GM19035 (cell line): ENCODE measurements at regions not wholly inside any gene's neighbourhood (a gene's known extent, or its start where the extent isn't known, plus 50 kb on each side); places are given as distances from the start of the nearest gene placed in this dataset.
"Not testable (repeated sequence)": the region's sequence is repeated elsewhere in the genome, so short reads cannot be mapped to it uniquely, and the experiment has no call there.

Source experiments
- ATAC-seq: cut with Tn5 transposase; IDR thresholded peaks from one replicate; pipeline ENCODE4 v1.9.1; 2021; ENCODE audit not compliant: unreplicated experiment

GRCh38 chr2:173467751-173468150 lies 113.1 kb downstream of the CDCA7 start:
- no peak for ATAC-seq

- ATAC-seq = no peak
Measured at GRCh38 chr2:173468266-173468793, 113.7 kb downstream of the CDCA7 start.

GRCh38 chr2:173472112-173472511 lies 117.4 kb downstream of the CDCA7 start:
- ATAC-seq = no peak

- ATAC-seq = no peak
Measured at GRCh38 chr2:173483137-173483536, 128.5 kb downstream of the CDCA7 start.

- no peak for ATAC-seq
Measured at GRCh38 chr2:173488861-173489260, 134.2 kb downstream of the CDCA7 start.

GRCh38 chr2:173491418-173491817 lies 136.7 kb downstream of the CDCA7 start:
- ATAC-seq = no peak

- ATAC-seq = no peak
Measured at GRCh38 chr2:173493874-173494273, 139.2 kb downstream of the CDCA7 start.

GRCh38 chr2:173496746-173497145 lies 142.1 kb downstream of the CDCA7 start:
- no peak for ATAC-seq

- ATAC-seq = no peak
Measured at GRCh38 chr2:173500953-173501352, 146.3 kb downstream of the CDCA7 start.

- ATAC-seq = no peak
Measured at GRCh38 chr2:173502296-173502695, 147.6 kb downstream of the CDCA7 start.

GRCh38 chr2:173511357-173511756 lies 156.7 kb downstream of the CDCA7 start:
- no peak for ATAC-seq

- ATAC-seq = no peak
Measured at GRCh38 chr2:173511942-173512341, 157.3 kb downstream of the CDCA7 start.

GRCh38 chr2:173513107-173513727 lies 158.5 kb downstream of the CDCA7 start:
- no peak for ATAC-seq

- no peak for ATAC-seq
Measured at GRCh38 chr2:173520918-173521317, 166.2 kb downstream of the CDCA7 start.

- no peak for ATAC-seq
Measured at GRCh38 chr2:173521450-173522192, 166.9 kb downstream of the CDCA7 start.

GRCh38 chr2:173523497-173523896 lies 168.8 kb downstream of the CDCA7 start:
- no peak for ATAC-seq

- ATAC-seq = no peak
Measured at GRCh38 chr2:173524256-173524955, 169.7 kb downstream of the CDCA7 start.

- ATAC-seq = not testable (repeated sequence)
Measured at GRCh38 chr2:173532732-173533531, 178.3 kb downstream of the CDCA7 start.

- ATAC-seq = no peak
Measured at GRCh38 chr2:173537694-173538093, 183.0 kb downstream of the CDCA7 start.

GRCh38 chr2:173539615-173540014 lies 184.9 kb downstream of the CDCA7 start:
- ATAC-seq = no peak
